ENCODE measurements at regions not wholly inside any gene's neighbourhood (a gene's known extent, or its start where the extent isn't known, plus 50 kb on each side); places are given as distances from the start of the nearest gene placed in this dataset.

DNA sequence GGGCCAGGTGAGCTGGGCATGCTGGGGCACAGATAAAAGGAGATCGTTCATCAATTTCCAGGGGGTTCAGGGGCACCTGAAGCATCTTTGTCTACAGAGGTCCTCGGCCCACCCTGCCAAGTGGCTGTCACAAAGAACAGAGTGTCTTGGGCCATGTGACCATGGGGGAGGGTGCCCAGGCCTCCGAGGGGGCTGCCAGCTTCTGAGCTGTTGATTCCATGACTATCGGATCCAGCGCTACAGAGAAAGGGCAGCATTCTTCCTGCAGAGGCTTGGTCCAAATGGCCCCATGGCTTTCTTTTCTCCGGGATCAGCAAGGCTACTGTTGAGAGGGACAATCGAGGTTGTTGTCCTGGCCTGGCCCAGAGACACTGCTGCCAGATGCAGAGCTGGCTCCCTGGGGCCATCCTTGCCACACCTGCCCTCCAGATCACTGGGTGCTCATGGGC is 289.2 kb downstream of the ZSWIM6 start:
- FAIRE-seq: no peak
- DNase-seq (ENCODE audit: low spot score): no peak

DNA sequence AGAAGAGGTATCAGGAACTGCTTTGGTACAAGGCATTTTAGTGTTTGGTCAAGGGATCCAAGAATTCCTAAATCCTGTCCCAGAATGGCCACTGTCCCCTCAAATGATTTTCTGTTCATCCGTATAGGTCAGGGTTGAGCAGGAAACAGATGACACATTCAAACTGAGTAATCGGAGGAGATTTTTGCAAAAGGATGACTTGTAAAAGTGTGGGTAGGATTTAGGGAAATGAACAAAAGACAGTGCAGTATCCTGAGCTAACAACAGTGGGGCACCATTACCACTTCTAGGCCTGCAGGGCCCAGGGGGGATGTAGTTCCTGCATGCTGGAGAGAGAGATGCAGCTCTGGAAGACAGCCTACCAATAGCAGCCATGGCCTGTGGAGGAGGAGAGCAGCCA is 290.1 kb downstream of the ZSWIM6 start:
- no peak for DNase-seq (ENCODE audit: low spot score)
- FAIRE-seq: no peak

DNA sequence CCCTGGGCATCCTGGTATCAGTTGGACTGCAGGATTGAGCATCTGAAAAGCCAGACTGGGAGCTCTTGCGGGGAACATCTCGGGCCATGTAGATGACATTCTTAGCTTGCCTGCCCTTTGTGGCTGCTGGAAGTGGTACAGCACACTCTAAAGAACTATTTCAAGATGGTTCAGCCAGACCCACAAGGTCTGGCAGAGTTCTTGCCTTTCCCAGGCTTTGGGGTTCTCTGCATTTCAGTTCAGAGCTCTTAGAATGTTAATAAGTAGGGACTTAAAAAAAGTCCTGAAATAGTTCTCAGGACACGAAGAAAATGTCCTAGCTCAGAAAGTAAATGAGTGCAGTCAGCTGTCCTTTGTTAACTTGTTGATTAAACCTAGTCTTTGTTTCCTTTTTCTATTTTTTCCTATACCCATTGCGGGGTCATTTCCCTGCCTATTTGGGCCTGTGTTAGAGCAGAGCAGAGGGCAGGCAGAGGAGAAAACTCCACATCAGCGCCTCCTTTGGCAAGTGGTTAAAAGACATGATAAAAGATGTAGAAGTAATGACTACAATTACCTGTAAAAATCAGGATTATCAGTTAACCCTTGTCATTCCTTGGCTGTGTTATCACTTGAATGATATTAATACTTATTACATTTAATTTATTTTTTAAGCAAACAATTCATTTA is 291.5 kb downstream of the ZSWIM6 start:
- DNase-seq (ENCODE audit: low spot score) (no peak), FAIRE-seq (no peak)

DNA sequence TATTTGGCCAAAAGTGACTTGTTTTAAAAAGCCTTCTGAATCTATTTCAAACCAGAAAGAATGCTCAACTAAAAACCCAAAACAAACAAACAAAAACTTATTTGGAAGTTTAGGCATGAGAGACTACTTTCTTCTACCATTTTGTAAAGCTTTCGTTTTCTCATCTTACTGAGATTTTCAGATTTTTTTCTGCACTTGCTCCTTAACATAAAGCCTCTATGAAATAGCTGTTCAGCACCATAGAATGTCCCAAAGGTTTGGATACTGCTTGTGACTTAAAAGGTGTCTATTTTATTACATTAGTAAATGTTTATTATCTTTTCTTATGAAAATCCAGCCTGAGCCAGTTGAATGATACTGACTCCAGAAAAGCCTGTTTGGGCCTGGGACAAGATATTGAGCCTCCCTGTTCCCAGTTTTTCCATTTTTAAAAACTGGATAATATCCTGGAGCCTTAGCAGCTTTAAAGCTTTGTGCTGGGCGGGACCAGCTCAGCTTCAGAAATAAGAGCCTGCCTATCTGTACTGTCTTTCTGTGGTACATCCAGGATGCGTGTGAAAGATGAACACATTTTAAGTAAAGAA is 292.6 kb downstream of the ZSWIM6 start:
- no peak for FAIRE-seq
- DNase-seq (ENCODE audit: low spot score): no peak

DNA sequence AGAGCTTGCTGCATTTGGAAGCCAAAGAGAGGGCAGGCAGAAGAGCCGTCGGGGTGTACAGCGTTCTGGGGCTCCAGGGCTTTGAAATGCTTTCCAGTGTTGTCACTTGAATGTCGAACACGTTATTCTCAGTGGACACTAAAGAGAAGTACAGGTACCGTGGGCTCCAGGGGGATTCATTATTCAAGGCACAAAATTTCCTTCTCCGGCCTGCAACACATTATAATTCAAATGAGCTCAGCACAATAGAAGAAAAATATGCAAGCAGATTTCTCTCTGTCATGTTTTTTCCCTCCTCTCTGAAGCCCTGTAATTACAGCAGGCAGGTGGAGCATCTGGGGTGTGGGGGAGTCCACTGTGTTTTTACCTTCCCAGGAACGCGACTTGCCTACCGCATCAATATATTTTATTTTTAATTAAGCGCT is 293.1 kb downstream of the ZSWIM6 start:
- DNase-seq (ENCODE audit: low spot score): no peak
- no peak for FAIRE-seq

DNA sequence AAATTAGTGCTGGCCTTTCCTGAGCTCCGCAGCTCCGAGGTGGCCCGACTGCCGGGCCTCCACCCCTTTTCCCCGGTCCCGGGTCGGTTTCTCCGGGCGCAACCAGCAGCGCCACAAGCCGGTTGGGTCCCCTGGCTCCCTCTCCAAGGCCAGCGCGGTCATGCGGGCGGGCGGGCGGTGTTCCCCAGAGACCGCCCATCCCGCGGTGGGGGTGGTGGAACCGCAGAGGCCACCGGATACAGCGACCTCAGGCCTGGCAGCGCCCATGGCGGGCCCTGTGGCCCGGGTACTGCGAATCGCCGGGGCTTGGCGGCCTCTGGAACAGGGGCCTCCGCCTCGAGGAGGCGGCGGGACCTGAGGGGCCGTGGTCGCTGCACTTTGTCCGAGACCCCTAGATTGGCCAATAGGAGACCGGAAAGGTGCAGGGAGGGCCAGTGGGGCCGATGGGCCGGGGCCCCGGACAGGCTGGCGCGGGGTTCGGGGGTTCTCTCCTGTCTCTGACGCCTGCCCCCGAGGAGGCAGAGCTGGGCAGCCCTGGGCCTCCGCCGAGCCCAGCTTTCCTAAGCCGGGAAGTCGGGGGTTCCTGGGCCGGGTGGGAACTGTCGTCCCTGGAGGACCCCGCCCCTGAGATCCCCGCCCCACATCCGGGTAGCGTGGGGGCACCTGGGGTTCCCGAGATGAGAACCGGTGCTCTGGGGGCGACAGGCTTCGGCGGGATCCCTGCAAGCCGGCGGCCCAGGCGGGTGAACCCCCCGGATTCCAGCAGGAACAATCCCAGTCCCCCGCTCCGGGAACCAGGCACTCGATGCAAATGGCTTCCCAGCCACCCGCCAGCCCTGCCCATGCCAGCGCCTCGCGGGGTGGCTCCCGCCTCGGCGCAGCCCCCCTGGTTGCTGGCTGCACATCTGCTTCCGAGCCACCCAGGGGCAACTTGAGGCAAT is 293.9 kb downstream of the ZSWIM6 start:
- DNase-seq (ENCODE audit: low spot score) (no peak), FAIRE-seq (no peak)

GRCh38 chr5:61626639-61627282 is 294.7 kb downstream of the ZSWIM6 start:
- no peak for FAIRE-seq
- DNase-seq (ENCODE audit: low spot score): no peak

- DNase-seq (ENCODE audit: low spot score): no peak
- no peak for FAIRE-seq
Measured at GRCh38 chr5:61627531-61627930, 295.5 kb downstream of the ZSWIM6 start.

- no peak for FAIRE-seq
Measured at GRCh38 chr5:61630908-61631307, 298.9 kb downstream of the ZSWIM6 start.

GRCh38 chr5:61631438-61631941 is 299.4 kb downstream of the ZSWIM6 start:
- DNase-seq (ENCODE audit: low spot score): no peak
- no peak for FAIRE-seq

More at GRCh38 chr5:61630908-61631307, 298.9 kb downstream of the ZSWIM6 start:
- DNase-seq (ENCODE audit: low spot score): no peak

GRCh38 chr5:61632064-61632463 is 300.0 kb downstream of the ZSWIM6 start:
- no peak for FAIRE-seq

GRCh38 chr5:61635271-61635670 is 303.2 kb downstream of the ZSWIM6 start:
- FAIRE-seq: no peak
- no peak for DNase-seq (ENCODE audit: low spot score)

More at GRCh38 chr5:61632064-61632463, 300.0 kb downstream of the ZSWIM6 start:
- no peak for DNase-seq (ENCODE audit: low spot score)

- FAIRE-seq: no peak
Measured at GRCh38 chr5:61637566-61637965, 305.5 kb downstream of the ZSWIM6 start.

DNA sequence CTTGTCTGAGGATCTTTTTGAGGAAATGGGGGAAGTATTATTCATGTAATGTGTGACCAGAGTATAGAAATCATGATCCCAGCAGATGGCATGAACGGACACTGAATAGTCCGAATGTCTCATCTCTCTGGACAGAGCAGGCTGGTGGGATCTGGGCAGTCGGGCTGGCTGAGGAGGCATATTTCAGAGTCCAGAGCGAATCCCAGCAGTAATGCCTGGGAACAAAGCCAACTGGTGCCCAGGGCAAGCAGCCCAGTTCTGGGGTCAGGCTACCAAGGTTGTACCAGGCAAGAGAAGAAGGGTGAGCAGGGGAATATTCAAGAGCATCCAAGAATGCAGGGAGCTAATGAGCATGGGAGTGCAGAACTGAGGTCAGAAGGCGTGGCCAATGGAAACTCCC is 306.4 kb downstream of the ZSWIM6 start:
- FAIRE-seq (no peak), DNase-seq (ENCODE audit: low spot score) (no peak)

More at GRCh38 chr5:61637566-61637965, 305.5 kb downstream of the ZSWIM6 start:
- DNase-seq (ENCODE audit: low spot score): no peak

- FAIRE-seq: no peak
- no peak for DNase-seq (ENCODE audit: low spot score)
Measured at GRCh38 chr5:61640179-61641021, 308.3 kb downstream of the ZSWIM6 start.

DNA sequence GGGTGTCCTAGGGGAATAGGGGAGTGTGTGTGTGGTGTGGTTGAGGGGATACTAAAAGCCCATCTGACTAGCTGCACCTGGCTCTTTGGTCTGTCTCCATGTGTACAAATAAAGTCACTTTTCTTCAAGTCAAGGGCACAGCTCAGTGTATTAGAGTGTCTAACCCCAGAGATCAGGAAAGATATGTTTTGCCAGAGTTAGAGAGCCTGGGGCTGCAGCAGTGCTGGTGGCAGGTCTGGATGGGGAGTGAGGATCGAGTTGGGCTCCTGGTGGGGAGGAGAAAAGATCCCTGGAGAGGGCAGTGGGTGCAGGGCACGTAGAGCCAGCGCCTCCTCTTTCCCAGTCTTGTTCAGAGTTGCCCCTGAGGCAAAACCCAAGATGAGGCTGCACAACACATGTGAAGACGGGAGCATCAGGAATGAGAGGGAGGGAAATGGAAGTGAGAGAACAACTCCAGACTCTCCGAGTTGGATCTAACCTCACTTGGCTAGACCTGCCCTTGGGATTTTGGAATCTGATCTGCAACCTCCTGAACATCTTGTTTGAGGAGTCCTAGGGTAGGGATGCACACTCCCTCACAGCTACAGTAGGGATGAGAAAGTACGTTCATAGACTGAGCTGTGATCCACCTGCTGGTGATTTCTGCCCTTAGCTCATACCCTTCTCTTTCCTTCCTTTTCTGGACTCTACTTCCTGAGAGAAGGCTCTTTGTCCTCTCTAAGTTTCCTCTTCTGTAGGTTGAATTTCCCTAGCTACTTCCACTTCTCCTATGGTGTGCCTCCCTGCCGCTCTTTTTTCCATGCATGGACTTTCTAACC is 309.9 kb downstream of the ZSWIM6 start:
- FAIRE-seq: no peak
- DNase-seq (ENCODE audit: low spot score): no peak

GRCh38 chr5:61647672-61648071 is 315.6 kb downstream of the ZSWIM6 start:
- FAIRE-seq (no peak), DNase-seq (ENCODE audit: low spot score) (no peak)

DNA sequence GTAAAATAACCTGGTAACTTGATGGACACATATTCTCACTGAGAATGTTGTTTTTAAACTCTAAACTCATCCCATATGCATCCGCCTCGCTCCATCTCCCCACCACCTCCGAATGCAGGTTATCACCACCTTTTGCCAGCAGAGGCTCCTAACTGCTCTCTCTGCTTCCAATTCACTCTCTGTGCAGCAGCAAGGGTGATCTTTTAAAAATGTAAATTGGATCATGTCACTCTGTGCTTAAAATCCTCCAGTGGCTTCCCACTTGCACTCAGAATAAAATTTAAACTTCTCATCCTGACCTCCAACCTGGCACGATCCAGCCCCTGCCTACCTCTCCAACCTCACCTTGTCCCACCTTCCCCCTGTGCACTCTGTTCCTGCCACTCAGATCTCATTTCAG is 317.2 kb downstream of the ZSWIM6 start:
- FAIRE-seq (no peak), DNase-seq (ENCODE audit: low spot score) (no peak)

- FAIRE-seq (no peak), DNase-seq (ENCODE audit: low spot score) (no peak)
Measured at GRCh38 chr5:61649971-61650370, 317.9 kb downstream of the ZSWIM6 start.

- FAIRE-seq: no peak
- DNase-seq (ENCODE audit: low spot score): no peak
Measured at GRCh38 chr5:61650661-61651060, 318.6 kb downstream of the ZSWIM6 start.
